COLO829 (cell line): ENCODE measurements at regions not wholly inside any gene's neighbourhood (a gene's known extent, or its start where the extent isn't known, plus 50 kb on each side); places are given as distances from the start of the nearest gene placed in this dataset.
A peak's percentile ranks its signal among the peaks of the same experiment; 100 is the strongest.
"Not testable (repeated sequence)": the region's sequence is repeated elsewhere in the genome, so short reads cannot be mapped to it uniquely, and the experiment has no call there.

ENCODE experiments used
- DNase-seq: peaks from one replicate; pipeline ENCODE4 v3.0.0; 2012; ENCODE audit warnings: low spot score

GRCh38 chr21:38114717-38115333 is 142.0 kb upstream of the KCNJ15 start:
- DNase-seq: no peak

DNA sequence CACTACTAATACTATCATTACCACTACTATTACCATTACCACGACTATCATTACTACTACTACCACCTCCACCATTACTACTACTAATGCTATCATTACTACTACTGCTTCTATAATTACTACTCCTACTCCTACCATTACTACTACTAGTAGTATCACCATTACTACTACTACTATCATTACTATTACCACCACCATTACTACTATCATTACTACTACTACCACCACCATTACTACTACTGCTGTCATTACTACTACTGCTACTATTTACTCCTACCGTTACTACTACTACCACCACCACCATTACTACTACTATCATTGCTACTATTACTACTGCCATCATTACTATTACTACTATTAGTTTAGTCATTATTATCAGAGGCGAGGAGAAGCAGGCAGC is 140.9 kb upstream of the KCNJ15 start:
- DNase-seq: no peak

GRCh38 chr21:38119793-38120192 is 137.0 kb upstream of the KCNJ15 start:
- no peak for DNase-seq

- DNase-seq: not testable (repeated sequence)
Observed at GRCh38 chr21:38120679-38120983, 136.2 kb upstream of the KCNJ15 start.

DNA sequence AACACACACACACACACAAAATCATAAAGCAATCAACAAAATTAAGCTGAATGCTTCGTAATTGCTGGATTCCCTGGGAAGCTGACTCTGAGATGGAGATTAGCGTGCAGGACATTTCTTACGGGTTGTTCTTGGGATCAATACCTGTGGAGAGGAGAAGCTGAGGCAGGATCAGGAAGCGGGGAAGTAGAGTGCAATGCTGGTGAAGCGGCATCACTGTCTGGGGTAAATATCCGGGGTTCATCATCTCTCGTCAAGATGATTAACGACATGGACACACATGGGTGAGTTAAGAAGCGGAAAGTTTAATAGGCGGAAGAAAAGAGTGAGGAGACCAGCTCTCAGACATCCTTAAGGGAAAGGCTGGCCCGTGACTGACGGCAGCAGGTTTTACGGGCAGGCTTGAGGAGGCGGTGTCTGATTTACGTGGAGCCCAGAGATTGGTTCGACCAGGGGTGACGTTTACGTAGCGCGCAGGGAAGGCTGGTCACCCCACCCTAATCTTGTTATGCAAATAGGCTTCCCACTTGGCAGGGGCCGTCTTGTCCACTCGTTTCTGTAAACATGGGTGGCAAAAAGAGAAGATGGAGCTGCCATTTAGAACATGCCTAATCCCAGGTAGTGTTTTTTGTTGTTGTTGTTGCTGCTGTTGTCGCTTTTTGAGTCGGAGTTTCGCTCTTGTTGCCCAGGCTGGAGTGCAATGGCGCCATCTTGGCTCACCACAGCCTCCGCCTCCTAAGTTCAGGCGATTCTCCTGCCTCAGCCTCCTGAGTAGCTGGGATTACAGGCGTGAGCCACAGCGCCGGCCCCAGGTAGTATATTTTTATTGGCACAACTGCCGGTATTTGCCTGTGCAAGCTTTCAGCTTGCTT is 135.6 kb upstream of the KCNJ15 start:
- peak; percentile 63 for DNase-seq

DNA sequence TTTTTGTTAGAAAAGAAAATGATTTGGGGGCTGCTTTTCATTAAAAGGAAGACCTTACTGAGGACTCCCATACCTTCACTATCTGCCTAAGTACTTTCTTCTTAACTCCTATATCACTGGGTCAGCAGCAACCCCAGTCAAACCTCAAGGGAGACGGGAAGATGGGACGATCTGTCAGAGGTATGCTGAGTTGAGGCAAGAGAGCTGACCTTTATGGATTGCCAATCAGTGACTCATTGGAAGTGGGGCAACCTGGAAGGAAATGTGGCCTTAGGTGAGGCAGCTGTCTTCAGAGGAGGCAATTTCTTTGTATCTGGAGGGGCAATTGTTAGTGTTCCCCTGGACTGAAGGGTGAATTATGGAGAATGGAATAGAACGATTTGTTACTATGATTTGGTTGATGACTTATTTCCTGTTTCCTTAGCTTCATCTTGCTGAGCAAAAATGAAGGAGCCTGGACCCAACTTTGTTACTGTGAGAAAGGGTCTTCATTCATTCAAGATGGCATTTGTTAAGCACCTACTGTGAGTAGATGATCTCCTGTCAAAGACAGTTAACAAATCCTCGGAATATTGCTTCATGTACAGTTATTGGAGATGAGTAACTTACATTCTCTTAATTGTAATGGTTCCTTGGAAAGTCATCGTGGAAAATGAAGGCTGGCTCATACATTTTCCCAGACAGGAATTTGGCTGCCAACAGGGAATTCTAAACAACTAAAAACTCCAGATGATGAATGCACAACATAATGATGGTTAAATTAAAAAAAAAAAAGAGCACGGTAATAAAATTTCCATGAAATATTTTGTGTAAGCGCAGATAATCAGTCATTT is 134.7 kb upstream of the KCNJ15 start:
- DNase-seq: no peak

GRCh38 chr21:38123626-38124025 is 133.2 kb upstream of the KCNJ15 start:
- DNase-seq: no peak

DNA sequence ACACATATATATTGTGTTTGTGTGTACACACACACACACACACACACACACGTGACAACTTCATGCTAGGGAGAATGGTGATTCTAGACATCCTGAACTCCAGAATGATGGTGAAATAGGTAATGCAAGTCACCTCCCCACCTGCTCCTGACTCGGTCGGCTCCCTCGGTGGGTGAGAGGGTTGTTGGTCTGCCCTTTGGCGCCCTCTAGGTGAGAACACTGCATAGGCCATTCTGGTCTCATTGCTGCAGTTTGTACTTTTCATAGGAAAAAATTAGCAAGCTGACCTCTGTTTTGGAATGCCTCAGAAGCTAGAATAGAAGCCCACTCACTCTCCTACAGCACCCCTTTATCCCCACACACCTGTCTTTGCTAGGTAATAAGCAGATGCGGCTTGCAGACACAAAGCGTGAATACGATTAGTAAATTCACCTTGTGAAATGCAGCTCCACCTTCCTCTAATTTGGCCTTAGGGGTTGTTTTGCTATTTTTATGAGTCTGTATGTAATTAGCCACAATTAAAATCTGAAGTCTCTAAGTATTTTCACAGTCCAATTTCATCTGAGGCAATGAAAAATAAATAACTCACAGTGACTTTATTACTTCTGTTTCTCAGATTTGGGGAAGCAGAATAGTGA is 130.0 kb upstream of the KCNJ15 start:
- DNase-seq: peak; percentile 32

DNA sequence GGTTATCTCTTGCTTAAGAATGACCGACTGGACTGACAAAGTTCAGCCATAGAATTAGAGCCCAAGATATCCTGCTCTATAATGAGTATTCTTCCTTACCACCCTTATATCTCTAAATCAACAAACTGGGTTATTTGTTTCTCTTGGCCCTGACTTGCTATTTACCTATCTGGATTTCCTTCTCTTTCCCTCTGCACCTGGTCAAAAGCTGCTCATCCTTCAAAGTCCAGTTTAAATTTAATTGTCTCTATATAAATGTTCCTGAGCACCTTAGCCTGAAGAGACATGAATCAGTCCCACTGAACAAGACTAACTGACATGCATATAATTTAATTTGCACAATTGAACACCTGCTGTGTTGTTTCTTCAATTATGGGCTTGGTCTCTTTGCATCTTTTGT is 127.1 kb upstream of the KCNJ15 start:
- DNase-seq: no peak

DNA sequence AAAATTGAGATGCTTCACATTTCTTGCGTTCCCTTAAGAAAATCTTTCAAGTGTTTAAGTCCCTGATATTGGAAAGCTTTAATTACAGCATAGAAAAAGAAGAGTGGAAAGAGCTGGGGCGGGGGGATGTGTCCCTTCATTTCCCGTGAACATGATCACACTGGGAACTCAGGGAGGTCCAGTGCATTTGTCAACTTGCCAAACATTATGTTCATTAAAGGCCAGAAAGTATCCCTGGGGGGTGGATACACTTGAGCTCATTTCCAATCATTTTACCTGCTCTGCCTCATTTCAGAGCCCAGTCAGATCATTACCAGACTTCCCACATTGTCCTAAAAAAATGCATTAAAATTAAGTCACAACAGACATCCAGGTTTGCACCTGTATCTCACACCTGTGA is 123.6 kb upstream of the KCNJ15 start:
- DNase-seq: no peak

DNA sequence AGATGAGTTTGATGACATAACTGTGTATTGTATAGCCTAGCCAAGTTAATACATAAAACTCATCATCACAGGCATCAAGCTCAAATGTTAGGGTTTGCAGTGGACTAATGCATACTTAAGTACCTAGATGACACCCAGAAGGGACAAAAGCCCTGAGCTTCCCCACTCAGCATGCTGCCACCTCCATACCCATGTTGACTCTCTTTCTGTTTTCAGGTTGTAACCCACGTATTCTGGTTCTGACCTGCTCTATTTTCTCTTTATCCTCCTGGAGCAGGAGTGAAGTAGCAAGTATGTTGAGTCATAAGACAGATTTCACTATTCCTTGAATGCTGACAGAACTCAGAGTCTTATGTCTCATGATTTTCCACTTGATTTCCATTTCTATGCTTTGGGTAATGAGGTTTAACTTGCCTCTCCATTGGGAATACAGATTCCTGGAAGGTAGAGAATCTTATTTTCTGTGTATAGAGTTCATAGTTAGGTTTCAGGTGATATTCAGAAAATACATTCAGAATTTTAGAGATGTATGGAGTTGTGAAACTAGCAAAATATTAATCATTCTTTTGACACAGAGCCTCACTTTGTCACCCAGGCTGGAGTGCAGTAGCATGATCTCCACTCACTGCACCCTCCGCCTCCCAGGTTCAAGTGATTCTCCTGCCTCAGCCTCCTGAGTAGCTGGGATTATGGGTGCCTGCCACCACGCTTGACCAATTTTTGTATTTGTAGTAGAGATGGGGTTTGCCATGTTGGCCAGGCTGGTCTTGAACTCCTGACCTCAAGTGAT is 122.5 kb upstream of the KCNJ15 start:
- no peak for DNase-seq

GRCh38 chr21:38136201-38136600 is 120.6 kb upstream of the KCNJ15 start:
- DNase-seq: no peak

DNA sequence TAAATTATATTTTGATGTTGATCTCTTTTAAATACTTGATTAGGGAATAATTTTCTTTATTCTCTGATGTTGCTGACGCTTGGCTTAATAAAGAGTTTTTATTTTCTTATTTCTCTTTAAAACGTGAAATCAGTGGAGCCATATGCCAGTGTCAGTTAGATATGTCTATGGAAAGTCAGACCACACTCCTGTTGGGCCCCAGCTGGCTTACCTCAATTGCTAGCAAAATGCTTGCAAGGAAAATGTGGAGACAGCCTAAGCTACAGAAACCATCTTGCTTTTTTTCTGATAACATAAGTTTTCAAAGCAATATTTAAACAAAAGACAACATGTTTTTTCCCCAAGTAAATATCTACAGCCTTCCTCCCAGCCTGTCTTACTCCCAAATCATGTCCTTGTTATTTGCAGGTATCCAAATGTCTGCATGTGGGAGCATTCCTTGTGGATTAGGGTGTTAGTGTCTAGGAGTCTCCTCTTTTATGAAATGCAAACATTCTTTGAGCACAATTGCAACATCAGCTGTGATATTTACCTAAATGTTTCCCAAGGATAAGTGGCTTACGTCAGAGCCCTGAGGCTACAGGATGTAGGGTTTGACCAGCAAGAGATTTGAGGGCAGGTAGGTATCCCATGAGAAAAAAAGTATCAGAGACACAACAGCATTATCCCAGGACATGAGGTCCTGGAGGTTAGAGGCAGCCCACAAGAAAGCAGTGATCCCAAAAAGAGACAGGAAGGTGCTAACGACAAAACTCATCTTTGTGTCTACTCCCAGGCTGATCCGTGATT is 117.2 kb upstream of the KCNJ15 start:
- no peak for DNase-seq

DNA sequence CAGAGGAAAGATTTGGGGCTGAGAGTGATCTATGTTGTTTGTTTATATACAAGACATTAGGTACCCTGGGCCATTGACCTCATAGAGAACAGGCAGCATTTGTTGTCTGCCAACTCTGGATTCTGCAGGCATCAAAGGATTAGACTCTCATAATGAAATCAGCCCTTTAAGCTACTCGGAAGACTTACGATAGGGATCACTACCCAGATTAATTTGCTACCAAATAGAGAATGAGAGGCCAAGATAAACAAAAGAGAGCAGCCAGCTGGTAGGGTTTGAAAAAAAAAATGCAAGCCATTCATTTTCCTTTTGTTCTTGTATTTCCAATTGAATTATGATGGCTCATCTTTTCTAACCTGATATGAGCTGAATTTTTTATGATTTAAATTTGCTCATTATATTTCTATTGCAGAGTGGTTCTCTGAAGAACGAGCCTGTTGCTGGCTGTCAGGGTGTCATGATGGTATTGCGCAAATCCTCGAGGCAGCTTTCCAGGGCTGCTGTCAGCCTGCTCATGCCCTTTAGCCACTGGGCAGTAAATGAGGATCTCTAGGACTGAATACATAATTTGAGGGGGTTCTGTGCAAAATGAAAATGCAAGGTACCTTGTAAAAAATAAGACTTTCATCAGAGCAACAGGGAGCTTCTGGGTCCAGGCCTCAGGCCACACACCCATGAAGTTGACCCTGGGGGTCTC is 116.4 kb upstream of the KCNJ15 start:
- DNase-seq: no peak

DNA sequence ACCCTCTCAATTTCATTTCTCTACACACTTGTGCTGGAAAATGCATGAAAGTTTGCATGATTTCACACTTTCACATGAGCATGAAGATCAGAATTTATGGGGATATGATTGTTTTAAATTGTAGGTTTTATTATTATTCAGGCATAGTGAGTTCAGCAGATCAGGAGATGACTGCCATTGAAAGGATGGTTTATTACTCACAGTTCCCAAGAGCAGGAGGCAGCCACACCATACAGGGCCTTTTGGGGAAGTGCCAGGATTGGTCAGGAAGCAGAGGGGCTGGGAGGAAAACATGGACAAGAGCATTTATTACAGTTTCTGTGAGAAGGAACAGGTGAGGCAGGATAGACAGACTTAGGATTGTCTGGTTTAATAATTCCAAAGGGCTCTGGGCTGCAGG is 114.6 kb upstream of the KCNJ15 start:
- DNase-seq: no peak

DNA sequence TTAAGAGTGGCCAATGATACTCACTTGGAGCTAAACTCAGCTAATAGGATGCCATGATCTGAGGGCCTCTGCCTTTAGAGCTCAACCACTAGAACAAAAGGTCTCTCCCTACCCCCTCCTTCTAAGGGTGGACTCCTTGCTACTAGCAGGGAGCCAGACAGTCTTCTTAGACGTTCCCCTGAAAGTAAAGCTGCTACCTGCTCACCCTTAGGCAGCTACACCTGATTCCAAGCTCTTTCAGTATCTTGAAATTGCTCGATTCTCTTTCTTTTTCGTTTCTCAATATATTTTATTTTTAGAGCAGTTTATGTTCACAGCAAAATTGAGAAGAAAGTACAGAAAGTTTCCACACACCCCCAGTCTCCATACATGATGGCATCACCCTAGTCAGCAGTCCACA is 112.6 kb upstream of the KCNJ15 start:
- DNase-seq: no peak

GRCh38 chr21:38145104-38145503 is 111.7 kb upstream of the KCNJ15 start:
- no peak for DNase-seq

- DNase-seq: no peak
Observed at GRCh38 chr21:38147391-38147790, 109.4 kb upstream of the KCNJ15 start.

DNA sequence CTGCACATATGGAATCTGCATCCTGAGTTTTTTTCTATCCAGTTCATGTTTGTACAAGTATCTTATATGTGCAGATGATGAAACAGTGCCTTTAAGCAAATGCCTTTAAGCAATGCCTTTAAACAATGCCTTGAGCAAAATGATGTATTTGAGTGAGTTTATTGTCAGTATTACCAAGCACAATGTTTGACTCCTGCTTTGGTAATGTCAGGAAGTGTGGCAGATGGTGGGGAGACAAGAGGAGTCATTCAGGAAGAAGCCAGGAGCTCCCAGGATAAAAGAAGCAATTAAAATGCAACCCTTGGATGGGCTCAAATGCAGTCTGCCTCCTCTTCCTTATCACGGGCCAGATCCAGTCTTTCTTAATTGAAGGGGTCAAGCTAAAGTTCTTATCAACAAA is 108.7 kb upstream of the KCNJ15 start:
- peak; percentile 12 for DNase-seq

DNA sequence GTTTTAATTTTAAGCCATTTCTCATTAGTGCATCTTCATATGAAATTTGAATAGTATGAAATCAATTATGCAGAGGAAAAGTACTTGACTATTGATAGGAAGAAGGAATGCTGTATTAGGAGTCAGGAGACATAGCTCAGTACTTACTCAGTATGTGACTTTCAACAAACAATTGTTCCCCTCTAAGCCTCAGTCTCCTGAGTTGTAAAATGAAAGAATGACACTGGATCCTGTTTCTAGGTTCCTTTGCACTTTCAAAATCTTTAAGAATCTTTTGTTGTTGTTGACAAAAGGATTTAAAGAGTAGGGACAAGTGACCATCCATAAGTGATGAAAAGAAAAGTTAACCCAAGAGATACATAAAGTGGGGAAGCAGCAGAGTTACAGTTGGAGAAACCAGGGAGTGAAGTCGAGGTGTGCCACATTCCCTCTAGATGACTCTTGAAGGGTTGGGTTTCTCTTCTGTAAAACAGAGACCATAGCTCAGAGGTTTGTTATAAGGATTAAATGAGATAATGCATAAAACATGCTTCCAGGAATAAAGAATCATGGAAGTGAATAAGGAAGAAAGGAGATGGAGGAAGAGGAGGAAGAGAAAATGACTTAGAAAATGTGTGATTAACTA is 105.7 kb upstream of the KCNJ15 start:
- DNase-seq: no peak
